Epithelial cell of esophagus (primary cell): ENCODE measurements at regions not wholly inside any gene's neighbourhood (a gene's known extent, or its start where the extent isn't known, plus 50 kb on each side); places are given as distances from the start of the nearest gene placed in this dataset.

ENCODE experiments used
- DNase-seq: peaks from one replicate; pipeline ENCODE4 v3.0.0; 2010; ENCODE audit warnings: low read depth
- H3K4me3 ChIP-seq: 2 replicates; pipeline ENCODE4 v1.5.1; 2011; ENCODE audit warnings: mild to moderate bottlenecking, low read length, control low read depth
- TF ChIP-seq, protein P1 (sequence below): IDR thresholded peaks from 2 replicates; pipeline ENCODE4 v1.5.1; 2011; ENCODE audit warnings: low read depth, mild to moderate bottlenecking, low read length, control low read depth, inconsistent platforms; ENCODE audit not compliant: insufficient read depth; ENCODE audit errors: missing control alignments

- peak; percentile 11 for DNase-seq
- TF ChIP-seq, protein P1, sequence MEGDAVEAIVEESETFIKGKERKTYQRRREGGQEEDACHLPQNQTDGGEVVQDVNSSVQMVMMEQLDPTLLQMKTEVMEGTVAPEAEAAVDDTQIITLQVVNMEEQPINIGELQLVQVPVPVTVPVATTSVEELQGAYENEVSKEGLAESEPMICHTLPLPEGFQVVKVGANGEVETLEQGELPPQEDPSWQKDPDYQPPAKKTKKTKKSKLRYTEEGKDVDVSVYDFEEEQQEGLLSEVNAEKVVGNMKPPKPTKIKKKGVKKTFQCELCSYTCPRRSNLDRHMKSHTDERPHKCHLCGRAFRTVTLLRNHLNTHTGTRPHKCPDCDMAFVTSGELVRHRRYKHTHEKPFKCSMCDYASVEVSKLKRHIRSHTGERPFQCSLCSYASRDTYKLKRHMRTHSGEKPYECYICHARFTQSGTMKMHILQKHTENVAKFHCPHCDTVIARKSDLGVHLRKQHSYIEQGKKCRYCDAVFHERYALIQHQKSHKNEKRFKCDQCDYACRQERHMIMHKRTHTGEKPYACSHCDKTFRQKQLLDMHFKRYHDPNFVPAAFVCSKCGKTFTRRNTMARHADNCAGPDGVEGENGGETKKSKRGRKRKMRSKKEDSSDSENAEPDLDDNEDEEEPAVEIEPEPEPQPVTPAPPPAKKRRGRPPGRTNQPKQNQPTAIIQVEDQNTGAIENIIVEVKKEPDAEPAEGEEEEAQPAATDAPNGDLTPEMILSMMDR, result no peak
- no peak overlapping the region for H3K4me3 ChIP-seq
Observed at GRCh38 chr2:196331143-196331542, 159.8 kb upstream of the STK17B start.

DNA sequence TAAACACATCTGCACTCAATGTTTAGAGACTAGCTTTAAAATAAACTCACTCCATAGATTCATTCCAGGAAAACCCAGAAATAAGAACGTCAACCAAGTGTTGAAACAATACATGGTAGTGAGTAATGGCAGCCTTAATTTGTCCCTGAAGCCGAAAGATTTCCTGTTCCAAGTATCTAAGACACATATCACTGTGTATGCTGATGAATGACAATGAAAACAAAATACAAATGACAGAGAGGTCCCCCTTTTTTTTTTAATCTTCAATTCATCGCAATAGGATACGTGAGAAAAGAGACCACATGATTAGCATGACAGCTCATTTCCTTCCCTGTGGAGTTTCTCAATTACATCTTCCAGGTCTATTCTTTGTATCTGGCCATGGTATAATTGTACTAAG lies 160.5 kb upstream of the STK17B start:
- DNase-seq, result peak; percentile 12
- TF ChIP-seq, protein P1, result no peak
- H3K4me3 ChIP-seq, result no peak overlapping the region

- TF ChIP-seq, protein P1, result no peak
- no peak overlapping the region for H3K4me3 ChIP-seq
- no peak for DNase-seq
Observed at GRCh38 chr2:196333397-196333796, 162.0 kb upstream of the STK17B start.

GRCh38 chr2:196334710-196335109 lies 163.3 kb upstream of the STK17B start:
- DNase-seq, result no peak
- TF ChIP-seq, protein P1, result no peak
- no peak overlapping the region for H3K4me3 ChIP-seq

DNA sequence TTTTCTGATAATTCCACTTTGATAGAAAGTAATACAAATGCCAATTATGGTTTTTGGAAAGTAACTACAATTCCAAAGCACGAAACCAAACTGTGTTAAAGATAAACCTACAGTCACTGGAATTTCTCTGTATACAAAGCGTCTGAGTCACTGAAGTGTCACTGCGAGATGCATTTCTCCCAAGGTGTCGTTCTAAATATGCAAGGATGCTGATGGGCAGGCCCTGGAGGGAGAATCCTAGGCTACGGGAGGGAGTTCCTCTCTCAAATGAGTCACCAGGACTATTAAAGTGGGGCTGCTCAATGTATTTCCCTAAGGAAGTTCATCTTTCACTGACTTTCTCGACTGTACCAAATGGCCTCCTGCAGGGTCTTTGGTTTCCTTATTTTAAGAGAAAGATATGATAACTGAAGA lies 163.8 kb upstream of the STK17B start:
- H3K4me3 ChIP-seq, result no peak overlapping the region
- TF ChIP-seq, protein P1, result no peak
- DNase-seq, result peak; percentile 53

DNA sequence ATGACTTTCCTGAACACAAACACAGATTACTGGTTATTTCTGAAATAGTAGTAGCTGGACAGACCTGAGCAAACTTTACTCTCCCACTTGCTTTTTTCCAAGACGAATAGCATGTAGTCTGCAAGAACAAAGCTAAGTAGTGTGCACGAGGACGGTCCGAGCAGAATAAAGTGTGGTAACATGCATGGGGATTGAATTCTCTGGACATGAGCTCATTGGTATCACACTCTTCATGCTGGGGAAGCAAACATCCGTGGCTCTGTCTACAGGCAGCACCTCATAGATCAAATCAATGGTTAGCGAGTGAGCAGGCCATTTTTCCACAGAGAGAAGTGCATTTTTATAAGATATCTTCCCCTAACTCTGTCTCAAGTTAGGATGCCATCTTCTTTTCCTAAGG lies 164.8 kb upstream of the STK17B start:
- H3K4me3 ChIP-seq, result no peak overlapping the region
- no peak for DNase-seq
- TF ChIP-seq, protein P1, result no peak

DNA sequence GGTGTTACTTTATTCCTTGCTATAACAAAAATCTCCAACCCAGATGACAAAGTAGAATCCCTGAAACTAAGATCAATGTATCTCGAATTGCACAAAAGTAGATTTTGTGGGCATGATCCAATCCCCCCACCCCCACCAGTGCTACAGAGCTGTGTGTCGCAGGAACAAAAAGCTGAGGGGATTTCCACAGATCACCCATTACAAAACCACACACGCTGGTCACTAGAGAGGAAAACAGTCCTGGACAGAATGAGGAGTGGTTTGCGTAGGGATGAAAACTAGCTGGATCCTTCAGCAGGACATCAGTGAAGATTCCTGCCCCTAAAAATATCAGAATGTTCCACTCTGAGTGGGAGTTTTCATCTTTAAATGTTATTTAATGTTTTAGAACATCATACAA lies 165.3 kb upstream of the STK17B start:
- DNase-seq, result no peak
- TF ChIP-seq, protein P1, result no peak
- no peak overlapping the region for H3K4me3 ChIP-seq
